ENCODE measurements at regions not wholly inside any gene's neighbourhood (a gene's known extent, or its start where the extent isn't known, plus 50 kb on each side); places are given as distances from the start of the nearest gene placed in this dataset.

DNA sequence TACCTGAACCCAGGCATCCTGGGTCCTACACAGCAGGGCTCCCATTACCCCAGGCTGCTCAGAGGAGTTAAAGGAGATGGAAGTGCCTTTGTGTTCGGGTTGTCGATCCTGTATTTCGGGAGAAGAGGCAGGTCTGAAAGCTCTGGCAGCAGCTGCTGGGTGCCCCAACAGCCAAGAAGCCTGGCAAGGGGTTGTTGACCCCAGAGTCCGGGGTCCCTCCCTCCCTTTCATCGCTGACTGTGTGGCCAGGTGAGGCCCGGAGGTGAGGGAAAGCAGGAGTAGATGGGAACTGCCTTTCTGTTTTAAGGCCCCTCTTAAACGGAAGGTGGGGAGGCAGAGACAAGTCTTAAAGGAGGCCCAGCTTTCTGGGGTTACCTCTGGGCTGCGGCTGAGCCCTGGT, 106.0 kb upstream of the SYT13 start:
- peaks cover 4 to 17% of the 10 kb centered on the region in 2 experiments; a peak in 2 of 5 replicates for H3K27me3 ChIP-seq (ENCODE audit: control insufficient read depth in 1 of 2, insufficient read depth in 2 of 2, low read length in 2 of 2)
- FAIRE-seq (no peak), ATAC-seq (no peak), DNase-seq (ENCODE audit: low spot score) (no peak)
- H3K36me3 ChIP-seq (replicated peaks in 1 of 2; ENCODE audit: control insufficient read depth in 1 of 2, insufficient read depth in 2 of 2, low read length in 2 of 2), result no peaks in the 10 kb centered on the region
- no peak overlapping the region for H2AFZ ChIP-seq (ENCODE audit: low read length)
- H3K27ac ChIP-seq (ENCODE audit: extremely low read length, insufficient read depth, low read length), result no peak overlapping the region
- peak overlapping the region; percentile 67 for H3K4me2 ChIP-seq (ENCODE audit: low read depth, low read length)
- BruUV-seq (replicated peaks), result no TSS peak
- no peak overlapping the region for H3K9ac ChIP-seq (ENCODE audit: insufficient read depth, low read depth, low read length)
- WGBS (ENCODE audit: low lambda C conversion rate), result 29% methylated on average over 8 of the region's 8 CpGs
- no peak for TF ChIP-seq ZNF615 (CRISPR knock-in tag; IDR thresholded peaks at IDR 0.05; ENCODE audit: borderline replicate concordance)
- no peak for TF ChIP-seq EZH2 (conservative IDR thresholded peaks at IDR 0.05; ENCODE audit: low read depth, low read length)
- no peak for TF ChIP-seq KLF6 (CRISPR knock-in tag; IDR thresholded peaks at IDR 0.05)
- TF ChIP-seq SP140L (CRISPR knock-in tag; IDR thresholded peaks at IDR 0.05; ENCODE audit: borderline replicate concordance), result no peak
- peak; percentile 83 for TF ChIP-seq ZKSCAN5 (CRISPR knock-in tag; IDR thresholded peaks at IDR 0.05)
- no peak for TF ChIP-seq RXRA (CRISPR knock-in tag; IDR thresholded peaks at IDR 0.05)
- in situ Hi-C loops (cut with HindIII; ENCODE audit: extremely low pct_ligation_motif_present, low pct_unique_long_range_greater_than_20kb), result no loop called here
- H3K79me2 ChIP-seq (ENCODE audit: insufficient read depth, low read length), result no peaks in the 10 kb centered on the region
- ChIA-PET POLR2A (no interaction called here), CTCF (ENCODE audit: low intra/inter-chr PET ratio, low total read pairs) (no interaction called here)
- intact Hi-C loops (cut with micrococcal nuclease; ENCODE audit: unreplicated experiment), result no loop called here
- peaks cover 77% of the 10 kb centered on the region for H3K4me1 ChIP-seq (ENCODE audit: insufficient read depth, low read length)
- 0 out of 6 replicates have a peak overlapping the region, but pooled peaks of 1 of the 3 experiments have one; percentile 32 for H3K4me3 ChIP-seq (replicated peaks in 1 of 3; ENCODE audit: insufficient read depth in 1 of 3, low read depth in 2 of 3, low read length in 3 of 3)
- H3K9me3 ChIP-seq (ENCODE audit: low read length), result no peaks in the 10 kb centered on the region
- no peaks in the 10 kb centered on the region for H4K20me1 ChIP-seq (ENCODE audit: insufficient read depth, low read length)

DNA sequence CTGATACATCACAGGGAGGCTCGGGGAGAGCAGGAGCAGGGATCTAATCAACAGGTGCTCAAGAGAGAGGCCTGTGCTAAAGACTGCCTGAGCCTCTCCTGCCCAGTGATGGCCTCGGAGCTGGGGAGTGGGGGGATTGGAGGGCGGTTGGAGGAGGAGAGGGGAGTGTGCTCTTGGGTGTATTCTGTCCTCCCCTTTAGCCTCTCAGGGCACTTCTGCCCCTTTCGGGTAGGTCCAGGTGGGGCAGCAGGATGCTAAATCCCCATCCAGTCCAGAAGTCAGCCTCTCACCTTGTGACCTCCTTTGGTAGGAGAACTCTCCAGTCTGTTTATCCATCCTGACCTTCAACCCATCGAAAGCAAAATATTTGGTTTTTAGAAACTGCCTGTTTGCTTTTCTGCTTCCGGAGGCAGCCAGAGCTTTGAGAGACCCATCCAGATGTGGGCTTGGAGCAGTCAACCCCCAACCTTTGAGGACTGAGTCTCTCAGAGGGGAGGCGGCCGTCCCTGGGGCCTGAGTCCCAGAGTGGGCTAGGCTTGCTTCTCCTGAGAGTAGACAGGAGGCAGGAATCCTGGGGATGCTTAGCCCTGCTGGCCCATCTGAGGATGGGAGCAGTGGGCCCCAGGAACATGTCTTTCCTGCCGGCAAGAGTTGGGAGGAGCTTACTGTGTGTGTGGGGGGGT, 105.2 kb upstream of the SYT13 start:
- H3K4me1 ChIP-seq (ENCODE audit: insufficient read depth, low read length), result peaks cover 75% of the 10 kb centered on the region
- no TSS peak for BruUV-seq (replicated peaks)
- no peaks in the 10 kb centered on the region for H3K9me3 ChIP-seq (ENCODE audit: low read length)
- no peak overlapping the region for H3K9ac ChIP-seq (ENCODE audit: insufficient read depth, low read depth, low read length)
- ATAC-seq (peak; percentile 82), DNase-seq (ENCODE audit: low spot score) (peak; percentile 85), FAIRE-seq (peak; percentile 97)
- POLR2A ChIA-PET, result no interaction called here
- 2% methylated on average over 8 of the region's 9 CpGs for WGBS (ENCODE audit: low lambda C conversion rate)
- H3K4me3 ChIP-seq (replicated peaks in 1 of 3; ENCODE audit: insufficient read depth in 1 of 3, low read depth in 2 of 3, low read length in 3 of 3), result peak overlapping the region in 1 of 3 experiments; percentile 32; a peak in 2 of 6 replicates
- peak overlapping the region; percentile 67 for H3K4me2 ChIP-seq (ENCODE audit: low read depth, low read length)
- no peak overlapping the region for H2AFZ ChIP-seq (ENCODE audit: low read length)
- H3K79me2 ChIP-seq (ENCODE audit: insufficient read depth, low read length), result no peaks in the 10 kb centered on the region
- no peaks in the 10 kb centered on the region for H4K20me1 ChIP-seq (ENCODE audit: insufficient read depth, low read length)
- intact Hi-C loops (cut with micrococcal nuclease; ENCODE audit: unreplicated experiment) (no loop called here), in situ Hi-C loops (cut with HindIII; ENCODE audit: extremely low pct_ligation_motif_present, low pct_unique_long_range_greater_than_20kb) (no loop called here)
- CTCF ChIA-PET (ENCODE audit: low intra/inter-chr PET ratio, low total read pairs), result no interaction called here
- peaks cover 4 to 17% of the 10 kb centered on the region in 2 experiments; a peak in 2 of 5 replicates for H3K27me3 ChIP-seq (ENCODE audit: control insufficient read depth in 1 of 2, insufficient read depth in 2 of 2, low read length in 2 of 2)
- H3K27ac ChIP-seq (ENCODE audit: extremely low read length, insufficient read depth, low read length), result no peak overlapping the region
- no peaks in the 10 kb centered on the region for H3K36me3 ChIP-seq (replicated peaks in 1 of 2; ENCODE audit: control insufficient read depth in 1 of 2, insufficient read depth in 2 of 2, low read length in 2 of 2)
- TF ChIP-seq SRSF1 (optimal IDR thresholded peaks at IDR 0.05; ENCODE audit: low read depth, low read length) (no peak), ZC3H4 (CRISPR knock-in tag; IDR thresholded peaks at IDR 0.05; ENCODE audit: borderline replicate concordance) (no peak), ZC3H13 (CRISPR knock-in tag; IDR thresholded peaks at IDR 0.05) (no peak), BORCS8-MEF2B (CRISPR knock-in tag; IDR thresholded peaks at IDR 0.05) (no peak), ZNF530 (CRISPR knock-in tag; IDR thresholded peaks at IDR 0.05; ENCODE audit: low read depth) (no peak), NR2F1 (CRISPR knock-in tag; IDR thresholded peaks at IDR 0.05) (peak; percentile 74 to 89), ERF (CRISPR knock-in tag; IDR thresholded peaks at IDR 0.05) (peak; percentile 73)
- TF ChIP-seq, protein P1, sequence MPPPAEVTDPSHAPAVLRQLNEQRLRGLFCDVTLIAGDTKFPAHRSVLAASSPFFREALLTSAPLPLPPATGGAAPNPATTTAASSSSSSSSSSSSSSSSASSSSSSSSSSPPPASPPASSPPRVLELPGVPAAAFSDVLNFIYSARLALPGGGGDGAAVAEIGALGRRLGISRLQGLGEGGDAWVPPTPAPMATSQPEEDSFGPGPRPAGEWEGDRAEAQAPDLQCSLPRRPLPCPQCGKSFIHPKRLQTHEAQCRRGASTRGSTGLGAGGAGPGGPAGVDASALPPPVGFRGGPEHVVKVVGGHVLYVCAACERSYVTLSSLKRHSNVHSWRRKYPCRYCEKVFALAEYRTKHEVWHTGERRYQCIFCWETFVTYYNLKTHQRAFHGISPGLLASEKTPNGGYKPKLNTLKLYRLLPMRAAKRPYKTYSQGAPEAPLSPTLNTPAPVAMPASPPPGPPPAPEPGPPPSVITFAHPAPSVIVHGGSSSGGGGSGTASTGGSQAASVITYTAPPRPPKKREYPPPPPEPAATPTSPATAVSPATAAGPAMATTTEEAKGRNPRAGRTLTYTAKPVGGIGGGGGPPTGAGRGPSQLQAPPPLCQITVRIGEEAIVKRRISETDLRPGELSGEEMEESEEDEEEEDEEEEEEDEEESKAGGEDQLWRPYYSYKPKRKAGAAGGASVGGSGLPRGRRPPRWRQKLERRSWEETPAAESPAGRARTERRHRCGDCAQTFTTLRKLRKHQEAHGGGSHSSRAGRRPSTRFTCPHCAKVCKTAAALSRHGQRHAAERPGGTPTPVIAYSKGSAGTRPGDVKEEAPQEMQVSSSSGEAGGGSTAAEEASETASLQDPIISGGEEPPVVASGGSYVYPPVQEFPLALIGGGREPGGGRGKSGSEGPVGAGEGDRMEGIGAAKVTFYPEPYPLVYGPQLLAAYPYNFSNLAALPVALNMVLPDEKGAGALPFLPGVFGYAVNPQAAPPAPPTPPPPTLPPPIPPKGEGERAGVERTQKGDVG (CRISPR knock-in tag; IDR thresholded peaks at IDR 0.05; ENCODE audit: borderline replicate concordance), result no peak
